Endothelial cell of umbilical vein (primary cell): ENCODE measurements at regions not wholly inside any gene's neighbourhood (a gene's known extent, or its start where the extent isn't known, plus 50 kb on each side); places are given as distances from the start of the nearest gene placed in this dataset.

ENCODE experiments used
- BruUV-seq: library from RNA; stranded (reverse); fragments of 400-500 nt; replicated peaks from 2 replicates; lab custom pipeline; 2021; lab: Mats Ljungman, UMichigan
- CTCF ChIA-PET: fragments of 300-600, 350-600 bp; sonication (Branson Sonifier 250); formaldehyde crosslinking; loops from one replicate; lab custom pipeline; 2021; ENCODE audit warnings: antibody characterized with exemption, inconsistent platforms; lab: Charles Lee
- POLR2A ChIA-PET: fragments of 300-600, 350-600 bp; sonication (Branson Sonifier 250); formaldehyde crosslinking; loops from one replicate; lab custom pipeline; 2021; ENCODE audit warnings: antibody characterized with exemption, inconsistent platforms; lab: Charles Lee
- DNase-seq: peaks from one replicate; pipeline ENCODE4 v3.0.0-alpha.2; 2011; ENCODE audit warnings: low read depth, low spot score
- FAIRE-seq: peaks from 2 replicates; lab custom pipeline; 2011; peaks lifted over from hg19 to GRCh38; lab: Jason Lieb, UNC
- H2AFZ ChIP-seq: 2 replicates; pipeline ENCODE4 v1.6.0; 2012; ENCODE audit warnings: low read depth, low read length, control low read depth, inconsistent platforms
- H3K27ac ChIP-seq: 2 replicates; pipeline ENCODE4 v1.5.1; 2011; ENCODE audit warnings: low read depth, mild to moderate bottlenecking, control low read depth, low read length, moderate library complexity; ENCODE audit not compliant: insufficient read depth
- H3K27me3 ChIP-seq, 2 experiments: 2 replicates each; pipeline versions ENCODE4 v1.6.0 to v1.6.1; 2011; ENCODE audit warnings: low read length in 2 of 2, mixed read lengths in 1 of 2; ENCODE audit not compliant: control insufficient read depth in 2 of 2, insufficient read depth in 2 of 2
- H3K36me3 ChIP-seq, 2 experiments: 2 replicates in 1 of 2; 3 replicates in 1 of 2; pipeline ENCODE4 v1.5.1; 2011; ENCODE audit warnings: low read length in 2 of 2, mild to moderate bottlenecking in 1 of 2, moderate library complexity in 1 of 2; ENCODE audit not compliant: control insufficient read depth in 2 of 2, insufficient read depth in 2 of 2; ENCODE audit errors: extremely low read depth in 1 of 2
- H3K4me1 ChIP-seq: 3 replicates; pipeline ENCODE4 v1.5.1; 2011; ENCODE audit warnings: mild to moderate bottlenecking, low read length; ENCODE audit not compliant: control insufficient read depth, insufficient read depth; ENCODE audit errors: extremely low read depth
- H3K4me2 ChIP-seq: 2 replicates; pipeline ENCODE4 v1.6.1; 2011; ENCODE audit warnings: low read length, control low read depth, mixed read lengths; ENCODE audit not compliant: insufficient read depth
- H3K4me3 ChIP-seq, 3 experiments: fragments of 200-600 bp in 1 of 3; sonication (generic), shearing (Covaris generic) in 1 of 3; replicated peaks in 1 of 3; 2 replicates each; pipeline ENCODE4 v1.5.1; 2011 to 2016; ENCODE audit warnings: control low read depth in 3 of 3, low read length in 3 of 3, mild to moderate bottlenecking in 2 of 3, inconsistent platforms in 1 of 3, low read depth in 1 of 3, moderate library complexity in 1 of 3; ENCODE audit not compliant: insufficient read depth in 1 of 3
- H3K79me2 ChIP-seq: 2 replicates; pipeline ENCODE4 v1.6.0; 2012; ENCODE audit warnings: low read length, inconsistent platforms; ENCODE audit not compliant: control insufficient read depth, insufficient read depth
- H3K9ac ChIP-seq: replicated peaks from 2 replicates; pipeline ENCODE3; 2011; ENCODE audit warnings: low read length, control low read depth; ENCODE audit not compliant: insufficient read depth; ENCODE audit errors: extremely low read depth
- H3K9me1 ChIP-seq: replicated peaks from 3 replicates; pipeline ENCODE4 v1.6.0; 2011; ENCODE audit warnings: mild to moderate bottlenecking, low read length; ENCODE audit not compliant: control insufficient read depth, insufficient read depth; ENCODE audit errors: extremely low read depth
- H3K9me3 ChIP-seq: replicated peaks from 2 replicates; pipeline ENCODE4 v1.5.1; 2012; ENCODE audit warnings: low read length, inconsistent platforms; ENCODE audit not compliant: control insufficient read depth, insufficient read depth
- H4K20me1 ChIP-seq: replicated peaks from 2 replicates; pipeline ENCODE3; 2011; ENCODE audit warnings: mild to moderate bottlenecking, low read length; ENCODE audit not compliant: control insufficient read depth, insufficient read depth; ENCODE audit errors: extremely low read depth
- CTCF ChIP-seq, 2 donors: IDR thresholded peaks; 1 replicate in 1 of 2; 2 replicates in 1 of 2; pipeline ENCODE4 v1.5.1; 2011; ENCODE audit warnings: low read length in 2 of 2, mild to moderate bottlenecking in 2 of 2, moderate library complexity in 2 of 2, control low read depth in 1 of 2, inconsistent platforms in 1 of 2, low read depth in 1 of 2; ENCODE audit not compliant: insufficient read depth in 1 of 2; ENCODE audit errors: extremely low read depth in 1 of 2
- EZH2 ChIP-seq: IDR thresholded peaks from 2 replicates; pipeline ENCODE4 v1.6.1; 2012; ENCODE audit warnings: borderline replicate concordance, low read depth, mild to moderate bottlenecking, moderate library complexity, low read length, inconsistent platforms; ENCODE audit not compliant: severe bottlenecking
- FOS ChIP-seq: IDR thresholded peaks from 2 replicates; pipeline ENCODE4 v1.6.1; 2011; ENCODE audit warnings: mild to moderate bottlenecking, low read length, moderate library complexity, borderline replicate concordance; ENCODE audit not compliant: insufficient read depth
- GATA2 ChIP-seq: IDR thresholded peaks from 2 replicates; pipeline ENCODE4 v1.7.0; 2011; ENCODE audit warnings: low read depth, mild to moderate bottlenecking, moderate library complexity, mixed read lengths, low read length; ENCODE audit not compliant: insufficient read length, insufficient read depth
- JUN ChIP-seq: IDR thresholded peaks from 2 replicates; pipeline ENCODE4 v1.6.1; 2011; ENCODE audit warnings: borderline replicate concordance, low read depth; ENCODE audit not compliant: insufficient read length, insufficient read depth
- MAX ChIP-seq: IDR thresholded peaks from 2 replicates; pipeline ENCODE4 v1.6.1; 2011; ENCODE audit not compliant: insufficient read depth, insufficient read length
- MYC ChIP-seq: IDR thresholded peaks from one replicate; pipeline ENCODE4 v1.6.1; 2011; ENCODE audit warnings: mild to moderate bottlenecking, low read depth, low read length
- POLR2A ChIP-seq: IDR thresholded peaks from 2 replicates; pipeline ENCODE4 v1.6.1; 2012; ENCODE audit warnings: low read depth, mild to moderate bottlenecking, control low read depth, low read length
- POLR2AphosphoS5 ChIP-seq: IDR thresholded peaks from 2 replicates; pipeline ENCODE4 v1.6.1; 2012; ENCODE audit warnings: low read depth, mild to moderate bottlenecking, control low read depth, low read length, moderate library complexity; ENCODE audit not compliant: insufficient read depth
- dilution Hi-C: fragments of 300-500 bp; cut with MboI; formaldehyde crosslinking; loops from one replicate; pipeline ENCODE4 v1.15.0; 2019; ENCODE audit warnings: low sequenced_read_pairs; ENCODE audit not compliant: extremely low pct_ligation_motif_present
- intact Hi-C: fragments of 100-400 bp; cut with micrococcal nuclease; formaldehyde crosslinking; loops from one replicate; pipeline ENCODE4 v1.10.0; 2022

GRCh38 chr4:178665916-178666315 is 1223.7 kb upstream of the AGA start:
- Histone ChIP-seq H4K20me1 (no peaks in the 10 kb centered on the region), H3K4me1 (no peaks in the 10 kb centered on the region), H2AFZ (no peak overlapping the region), H3K79me2 (no peaks in the 10 kb centered on the region), H3K27ac (no peak overlapping the region), H3K9me1 (no peaks in the 10 kb centered on the region), H3K4me3 (no peak overlapping the region), H3K9ac (no peak overlapping the region), H3K4me2 (no peak overlapping the region), H3K36me3 (no peaks in the 10 kb centered on the region), H3K27me3 (no peaks in the 10 kb centered on the region), H3K9me3 (peaks cover 4% of the 10 kb centered on the region)
- no TSS peak for BruUV-seq
- intact Hi-C loops (no loop called here), dilution Hi-C loops (no loop called here)
- FAIRE-seq (no peak), DNase-seq (no peak)
- ChIA-PET POLR2A (no interaction called here), CTCF (no interaction called here)
- no peak for TF ChIP-seq GATA2
- no peak for TF ChIP-seq EZH2
- TF ChIP-seq CTCF (IDR thresholded peaks at IDR 0.05; ENCODE audit: extremely low read depth in 1 of 2, insufficient read depth in 1 of 2, low read depth in 1 of 2, low read length in 2 of 2): no peak
- no peak for TF ChIP-seq POLR2AphosphoS5
- TF ChIP-seq JUN: no peak
- TF ChIP-seq MYC: no peak
- TF ChIP-seq MAX: no peak
- TF ChIP-seq POLR2A: no peak
- TF ChIP-seq FOS: no peak
